GM19193 (cell line): ENCODE measurements at regions not wholly inside any gene's neighbourhood (a gene's known extent, or its start where the extent isn't known, plus 50 kb on each side); places are given as distances from the start of the nearest gene placed in this dataset.

Source experiments
- POLR2A ChIP-seq: IDR thresholded peaks from 4 replicates; pipeline ENCODE4 v1.6.1; 2011; ENCODE audit not compliant: insufficient read depth, insufficient read length; ENCODE audit errors: extremely low read depth

GRCh38 chr1:188004849-188005248 is 1176.1 kb downstream of the PLA2G4A start:
- no peak for TF ChIP-seq POLR2A

- TF ChIP-seq POLR2A, result no peak
Measured at GRCh38 chr1:188006354-188006753, 1177.6 kb downstream of the PLA2G4A start.

GRCh38 chr1:188017921-188018320 is 1189.2 kb downstream of the PLA2G4A start:
- no peak for TF ChIP-seq POLR2A

GRCh38 chr1:188022661-188023060 is 1193.9 kb downstream of the PLA2G4A start:
- TF ChIP-seq POLR2A, result no peak

GRCh38 chr1:188023206-188023605 is 1194.5 kb downstream of the PLA2G4A start:
- TF ChIP-seq POLR2A, result no peak

- TF ChIP-seq POLR2A, result no peak
Measured at GRCh38 chr1:188027613-188028012, 1198.9 kb downstream of the PLA2G4A start.

- no peak for TF ChIP-seq POLR2A
Measured at GRCh38 chr1:188043536-188044245, 1214.9 kb downstream of the PLA2G4A start.

GRCh38 chr1:188050250-188050649 is 1221.5 kb downstream of the PLA2G4A start:
- TF ChIP-seq POLR2A, result no peak

- no peak for TF ChIP-seq POLR2A
Measured at GRCh38 chr1:188056011-188056410, 1227.3 kb downstream of the PLA2G4A start.

GRCh38 chr1:188058801-188059200 is 1230.1 kb downstream of the PLA2G4A start:
- TF ChIP-seq POLR2A, result no peak

- no peak for TF ChIP-seq POLR2A
Measured at GRCh38 chr1:188061881-188062280, 1233.1 kb downstream of the PLA2G4A start.

GRCh38 chr1:188062456-188062855 is 1233.7 kb downstream of the PLA2G4A start:
- TF ChIP-seq POLR2A, result no peak

- TF ChIP-seq POLR2A, result no peak
Measured at GRCh38 chr1:188065917-188066316, 1237.2 kb downstream of the PLA2G4A start.

- TF ChIP-seq POLR2A, result no peak
Measured at GRCh38 chr1:188070848-188071247, 1242.1 kb downstream of the PLA2G4A start.

- no peak for TF ChIP-seq POLR2A
Measured at GRCh38 chr1:188089015-188089414, 1260.3 kb downstream of the PLA2G4A start.

- TF ChIP-seq POLR2A, result no peak
Measured at GRCh38 chr1:188089461-188089860, 1260.7 kb downstream of the PLA2G4A start.

GRCh38 chr1:188096521-188096920 is 1267.8 kb downstream of the PLA2G4A start:
- TF ChIP-seq POLR2A, result no peak

- no peak for TF ChIP-seq POLR2A
Measured at GRCh38 chr1:188117436-188117835, 1288.7 kb downstream of the PLA2G4A start.

GRCh38 chr1:188122646-188123045 is 1293.9 kb downstream of the PLA2G4A start:
- TF ChIP-seq POLR2A, result no peak
